A204.1 (cell line): ENCODE measurements at regions not wholly inside any gene's neighbourhood (a gene's known extent, or its start where the extent isn't known, plus 50 kb on each side); places are given as distances from the start of the nearest gene placed in this dataset.
A peak's percentile ranks its signal among the peaks of the same experiment; 100 is the strongest.

Experiments used
- FAIRE-seq: peaks from 2 replicates; lab custom pipeline; 2012; peaks lifted over from hg19 to GRCh38; lab: Jason Lieb, UNC

DNA sequence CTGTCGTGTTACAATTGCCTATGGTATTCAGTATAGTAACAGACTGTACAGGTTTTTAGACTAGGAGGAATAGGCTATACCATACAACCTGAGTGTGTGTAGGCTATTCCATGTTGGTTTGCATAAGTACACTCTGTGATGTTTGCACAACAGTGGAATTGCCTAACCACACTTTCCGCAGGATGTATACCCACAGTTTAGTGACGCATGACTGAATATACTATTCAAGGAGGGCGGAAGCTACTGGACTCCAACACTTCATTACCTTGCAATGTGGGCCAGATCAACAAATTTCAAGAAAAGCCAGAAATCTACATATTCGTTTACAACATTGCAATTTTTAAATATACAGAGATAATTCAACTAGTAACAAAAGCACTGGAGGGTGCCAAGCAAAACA is 317.2 kb downstream of the PDGFC start:
- no peak for FAIRE-seq

- FAIRE-seq: no peak
Measured at GRCh38 chr4:156643826-156644225, 327.8 kb downstream of the PDGFC start.

DNA sequence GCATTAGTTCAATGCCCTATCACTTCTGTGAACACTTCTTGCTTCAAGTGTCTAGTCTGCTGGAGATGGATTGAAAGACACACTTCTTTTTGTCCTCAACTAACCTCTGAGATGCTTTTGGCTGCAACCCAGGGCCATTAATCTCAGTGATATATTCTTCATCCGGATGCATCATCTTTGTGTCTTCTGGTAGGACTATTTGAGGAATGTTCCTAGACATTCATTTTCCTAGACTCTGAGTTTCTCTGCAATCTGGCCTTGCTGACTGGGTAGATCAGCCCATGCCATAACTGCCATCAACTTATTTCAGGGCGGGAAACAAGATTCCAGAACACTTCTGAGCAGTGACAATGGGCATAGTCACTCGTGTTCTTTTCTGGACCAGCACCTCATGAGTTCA is 329.4 kb downstream of the PDGFC start:
- no peak for FAIRE-seq

DNA sequence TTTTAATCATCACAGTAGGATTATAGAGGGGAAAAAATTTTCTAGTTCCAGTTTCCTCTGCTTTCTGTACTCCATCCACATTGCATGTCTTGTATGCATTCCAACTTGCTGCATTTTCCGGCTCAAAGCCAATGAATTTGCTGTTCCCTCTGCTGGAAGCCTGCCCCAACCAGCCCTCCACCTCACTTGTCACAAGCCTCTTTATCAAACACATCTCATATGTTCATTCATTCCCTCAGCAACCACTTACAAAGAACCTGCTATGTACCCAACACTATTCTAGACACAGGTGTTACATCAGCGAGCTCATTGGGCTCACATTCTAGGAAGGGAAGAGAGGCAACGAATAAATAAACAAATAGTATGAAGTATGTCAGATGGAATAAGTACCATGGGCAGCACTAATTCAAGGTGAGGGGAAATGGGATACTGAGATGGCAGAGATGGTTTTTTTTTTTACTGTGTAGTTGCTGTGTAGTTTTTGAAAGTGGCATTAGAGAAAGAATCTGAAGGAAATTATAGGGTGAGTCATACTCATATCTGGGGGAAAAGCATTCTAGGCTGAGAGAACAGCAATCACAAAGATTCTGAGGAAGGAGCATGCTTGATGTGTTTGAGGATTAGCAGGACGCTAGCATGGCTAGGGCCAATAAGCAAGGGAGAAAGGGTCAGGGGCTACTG is 332.5 kb downstream of the PDGFC start:
- FAIRE-seq: no peak

DNA sequence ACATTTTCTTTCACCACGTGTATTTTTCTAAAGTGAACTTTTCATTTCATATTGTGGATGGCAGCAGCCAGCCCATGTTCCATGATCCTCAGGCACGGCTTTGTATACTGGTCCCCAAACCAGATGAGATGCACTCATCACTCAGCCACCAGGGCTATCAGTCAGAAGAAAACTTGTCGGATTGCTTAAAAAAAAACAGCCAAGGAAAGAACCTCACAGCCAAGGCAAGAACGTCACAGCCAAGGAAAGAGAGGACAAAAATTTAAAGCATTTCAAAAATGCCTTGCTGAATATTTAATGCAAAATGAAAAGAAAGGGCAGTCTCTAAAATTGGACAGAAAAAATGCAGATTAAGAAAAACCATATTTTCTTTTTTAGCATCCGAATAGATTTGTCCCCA is 333.3 kb downstream of the PDGFC start:
- no peak for FAIRE-seq

DNA sequence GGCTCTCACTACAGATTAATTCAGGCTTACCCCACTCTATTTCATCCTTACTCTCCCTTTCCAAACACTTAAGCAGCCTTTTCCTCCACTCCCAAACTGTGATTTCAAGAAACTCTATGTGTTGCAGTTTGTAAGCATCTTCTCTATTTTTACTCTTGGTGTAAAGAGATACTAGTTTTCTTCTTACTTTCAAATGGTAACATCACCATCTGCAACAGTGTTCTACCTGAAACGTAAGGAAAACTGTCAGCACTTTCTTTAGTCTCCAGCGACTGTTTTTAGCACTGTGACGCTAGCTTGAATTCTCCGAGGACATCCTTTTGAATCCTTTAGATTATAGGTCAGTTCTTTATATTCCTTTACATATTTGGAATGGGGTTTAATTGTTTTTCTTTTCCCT is 335.2 kb downstream of the PDGFC start:
- no peak for FAIRE-seq

DNA sequence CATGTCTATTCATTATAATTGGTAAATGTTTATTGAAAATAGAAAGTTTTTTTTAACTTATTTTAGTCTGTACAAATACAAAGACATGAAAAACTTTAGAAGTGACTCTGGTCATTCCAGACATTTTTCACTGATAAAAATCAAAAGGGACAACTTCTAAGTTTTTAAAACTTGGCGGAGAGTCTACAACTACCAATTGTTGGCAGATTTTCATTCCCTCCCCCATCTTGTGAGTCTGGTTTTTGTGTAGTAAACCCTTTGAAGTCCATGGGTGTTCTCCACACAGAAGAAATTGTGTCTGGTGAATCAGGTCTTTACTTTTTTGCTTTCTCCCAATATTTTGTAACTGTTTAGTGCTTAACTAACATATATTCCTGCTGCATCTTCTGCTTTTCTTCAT is 336.5 kb downstream of the PDGFC start:
- FAIRE-seq: peak; percentile 67

DNA sequence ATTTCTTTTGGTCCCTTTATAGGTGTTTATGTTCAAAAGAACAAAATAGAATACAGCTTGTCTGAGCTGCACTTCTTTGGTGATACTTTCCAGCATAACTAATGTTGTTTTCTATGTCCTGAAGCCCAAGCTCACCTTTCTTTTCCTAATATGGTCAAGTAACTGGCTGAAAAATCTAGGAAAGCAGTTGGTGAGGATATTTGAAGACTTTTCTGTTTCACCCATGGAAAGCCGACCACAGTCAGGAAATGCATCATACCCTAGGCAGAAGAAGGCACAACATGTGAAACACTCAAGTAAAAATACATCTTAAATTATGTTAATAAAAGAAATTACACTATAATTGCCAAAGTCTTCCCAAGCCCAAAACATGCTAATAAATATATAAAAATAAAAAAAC is 337.0 kb downstream of the PDGFC start:
- FAIRE-seq: no peak

- no peak for FAIRE-seq
Measured at GRCh38 chr4:156633847-156634246, 337.8 kb downstream of the PDGFC start.

- FAIRE-seq: no peak
Measured at GRCh38 chr4:156628858-156629257, 342.7 kb downstream of the PDGFC start.

DNA sequence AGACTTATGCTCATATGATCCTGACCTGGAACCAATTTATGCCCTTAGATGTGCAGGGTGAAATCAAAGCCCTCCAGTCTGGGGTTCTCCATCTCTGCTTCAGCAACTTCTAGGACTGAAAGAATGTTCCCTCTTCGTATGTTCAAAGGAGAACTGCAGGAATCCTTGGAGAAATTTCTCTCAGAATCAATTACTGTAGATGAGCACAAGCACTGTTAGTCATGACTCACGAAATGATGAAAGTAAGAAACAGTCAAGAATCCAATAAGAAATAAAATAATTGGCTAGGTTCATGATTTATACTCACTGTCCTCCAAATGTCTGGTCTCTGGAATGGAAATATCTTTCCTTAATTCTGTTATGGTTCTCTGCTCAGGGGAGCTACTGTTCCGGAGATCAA is 348.2 kb downstream of the PDGFC start:
- no peak for FAIRE-seq

GRCh38 chr4:156620786-156621185 is 350.8 kb downstream of the PDGFC start:
- no peak for FAIRE-seq

DNA sequence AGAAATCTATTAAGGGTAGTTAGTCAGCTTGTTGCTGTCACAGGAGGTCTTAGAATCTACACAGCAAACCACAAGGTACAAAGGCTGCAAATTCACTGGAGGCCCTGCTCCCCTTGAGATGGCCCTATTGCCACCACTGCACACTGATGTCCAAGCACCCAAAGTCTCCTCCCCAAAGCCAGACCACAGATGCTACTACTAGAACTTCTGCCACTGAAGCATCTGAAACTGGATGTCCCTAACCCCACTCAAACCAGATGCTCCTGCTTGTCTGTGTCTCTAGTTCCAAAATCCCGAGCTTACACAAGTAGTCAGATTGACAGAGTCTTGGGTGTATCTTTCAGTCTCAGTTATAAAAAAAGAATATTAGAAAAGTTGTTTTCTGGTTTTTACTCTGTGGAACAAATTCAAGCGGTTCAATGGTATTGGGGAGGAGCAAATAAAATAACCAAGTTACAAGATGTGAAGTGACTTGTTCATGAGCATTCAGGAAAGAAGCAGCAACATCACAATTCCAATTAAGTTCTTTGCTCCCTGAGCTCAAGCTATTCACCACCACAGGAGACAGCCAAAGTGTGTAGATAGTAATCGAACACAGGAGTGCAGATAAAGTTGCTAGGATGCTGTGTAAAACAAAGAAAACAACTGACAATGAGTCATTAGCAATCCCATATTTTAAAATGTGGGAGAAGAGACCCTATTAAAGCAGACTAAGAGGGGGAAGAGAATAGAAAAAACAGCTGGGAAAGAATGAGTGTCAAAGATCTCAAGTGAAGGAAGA is 352.3 kb downstream of the PDGFC start:
- FAIRE-seq: no peak

DNA sequence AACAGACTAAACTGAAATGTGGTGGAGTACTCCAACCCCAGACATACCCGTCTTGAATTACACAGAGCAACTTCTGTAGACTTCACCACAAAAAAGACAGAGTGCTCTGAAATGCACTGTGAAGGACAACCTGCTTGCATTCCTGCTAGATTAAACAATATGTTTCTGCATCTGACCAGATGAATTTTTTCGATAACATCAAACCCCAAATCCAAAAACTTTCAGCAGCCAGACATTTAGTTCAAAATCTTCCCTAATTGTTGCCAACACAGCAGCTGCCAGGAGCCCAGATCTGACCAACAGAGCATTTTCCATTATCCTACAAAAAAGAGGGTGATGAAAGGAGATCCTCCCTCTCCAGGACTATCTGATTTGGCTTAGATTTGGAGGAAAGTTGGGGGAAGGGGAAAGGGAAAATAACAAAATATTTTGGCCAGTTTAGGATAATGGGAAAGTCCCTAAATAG is 356.5 kb downstream of the PDGFC start:
- FAIRE-seq: no peak

DNA sequence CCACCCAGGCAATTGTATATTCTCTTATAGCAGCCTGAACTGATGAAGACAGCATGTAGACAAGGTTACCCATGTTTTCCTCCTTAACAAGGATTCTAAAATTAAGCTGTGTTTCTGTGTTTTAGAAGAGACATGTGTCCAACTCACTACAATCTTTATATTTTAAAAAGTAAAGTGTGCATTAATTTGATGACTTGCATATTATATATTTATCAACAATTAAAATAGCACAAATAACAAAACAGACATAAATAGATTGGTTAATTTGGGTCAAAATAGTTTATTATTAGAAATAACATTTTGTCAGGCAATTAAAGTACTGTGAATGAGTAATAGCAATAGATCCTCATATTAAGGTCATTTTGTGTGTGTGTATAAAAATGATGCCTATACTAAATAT is 357.1 kb downstream of the PDGFC start:
- FAIRE-seq: peak; percentile 27

DNA sequence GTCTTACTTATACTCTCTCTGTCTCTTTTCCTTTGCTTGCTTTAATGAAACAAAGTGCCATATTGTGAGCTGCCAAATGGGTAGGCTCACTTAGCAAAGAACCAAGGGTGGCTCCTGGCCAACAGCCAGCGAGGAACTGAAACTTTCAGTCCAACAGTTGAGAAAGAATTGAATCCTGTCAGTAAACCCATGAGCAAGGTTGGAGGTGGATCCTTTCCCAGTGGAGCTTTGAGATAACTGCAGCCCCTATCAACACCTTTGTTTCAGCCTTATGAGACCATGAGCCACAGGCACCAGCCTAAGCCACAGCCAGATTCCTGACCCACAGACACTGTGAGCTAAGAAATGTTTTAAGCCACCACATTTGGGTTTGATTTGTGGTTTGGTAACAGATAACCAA is 362.2 kb downstream of the PDGFC start:
- no peak for FAIRE-seq

GRCh38 chr4:156608651-156609050 is 362.9 kb downstream of the PDGFC start:
- no peak for FAIRE-seq

- FAIRE-seq: no peak
Measured at GRCh38 chr4:156607478-156607857, 364.1 kb downstream of the PDGFC start.

DNA sequence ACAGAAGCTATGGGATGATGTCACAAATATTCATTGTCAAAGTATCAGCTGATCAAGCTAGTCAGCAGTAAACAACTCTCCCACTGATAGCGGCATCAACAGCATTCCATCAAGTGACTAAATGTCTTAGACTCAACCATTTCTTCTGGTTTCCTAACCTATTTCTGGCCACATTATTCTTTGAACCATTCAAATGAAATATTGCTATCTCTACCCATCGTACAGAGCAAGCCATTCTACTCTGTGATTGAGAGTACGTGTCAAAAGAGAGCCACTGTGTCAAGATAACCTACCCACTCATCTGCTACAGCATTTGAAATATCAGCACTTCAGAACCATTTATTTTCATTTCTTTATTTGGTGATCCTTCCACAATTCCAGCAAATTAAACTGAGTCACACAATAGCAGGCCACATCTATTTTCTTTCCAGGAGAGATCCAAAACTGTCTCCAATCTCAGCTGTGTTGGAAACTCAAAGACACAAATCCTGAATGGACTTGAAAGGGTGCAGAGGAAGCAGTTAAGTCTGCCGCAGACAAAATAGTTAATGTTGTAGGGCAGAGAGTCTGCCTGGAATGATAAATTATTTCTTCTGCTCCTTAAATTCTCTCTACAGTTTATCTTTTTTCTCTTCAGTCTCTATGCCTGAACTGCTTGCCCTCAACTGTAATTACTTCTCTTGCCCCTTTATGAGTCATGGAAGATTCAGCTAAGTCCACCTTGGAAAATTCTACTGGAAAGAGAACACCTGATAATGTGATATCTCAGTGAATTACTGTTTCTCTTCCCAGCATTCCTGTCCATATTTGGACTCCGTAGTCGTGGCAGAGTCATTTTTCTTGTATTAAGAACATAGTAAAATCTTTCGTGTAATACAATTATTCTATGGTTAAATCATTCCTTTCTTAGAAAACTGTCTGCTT is 364.8 kb downstream of the PDGFC start:
- no peak for FAIRE-seq

GRCh38 chr4:156598138-156598681 is 373.4 kb downstream of the PDGFC start:
- FAIRE-seq: no peak

- FAIRE-seq: no peak
Measured at GRCh38 chr4:156596706-156597329, 374.8 kb downstream of the PDGFC start.

DNA sequence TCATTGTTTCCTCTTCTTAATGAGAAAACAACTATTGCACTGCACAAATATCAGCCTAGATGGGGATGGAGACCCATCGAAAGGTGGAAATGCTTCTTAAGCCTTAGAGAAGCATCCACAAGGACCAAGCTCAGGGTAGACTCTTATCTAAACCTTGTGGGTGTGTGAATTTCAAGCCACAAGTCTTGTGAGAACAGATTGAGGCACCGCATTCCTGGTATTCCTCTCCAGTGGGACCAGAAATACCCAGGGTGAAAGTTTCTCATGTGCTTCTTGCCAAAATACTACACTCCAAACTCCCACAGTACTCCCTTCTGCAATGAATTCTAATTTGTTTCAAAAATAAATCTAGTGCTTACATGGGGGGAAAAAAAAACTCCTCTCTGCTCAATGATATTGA is 375.6 kb downstream of the PDGFC start:
- FAIRE-seq: no peak
